HepG2 (cell line): ENCODE measurements at regions not wholly inside any gene's neighbourhood (a gene's known extent, or its start where the extent isn't known, plus 50 kb on each side); places are given as distances from the start of the nearest gene placed in this dataset.

Source experiments
- ATAC-seq: fragments of 200-7000 bp; cut with Tn5 transposase; 3 replicates; pipeline ENCODE4 v1.9.1; 2020; ENCODE audit warnings: mild to moderate bottlenecking, moderate library complexity
- BruUV-seq: library from RNA; stranded (reverse); fragments of 400-500 nt; replicated peaks from 2 replicates; lab custom pipeline; 2021; lab: Mats Ljungman, UMichigan
- CTCF ChIA-PET: fragments of 300-600 bp; formaldehyde crosslinking; extraction: SDS; loops from one replicate; lab custom pipeline; 2021; ENCODE audit warnings: low total read pairs, inconsistent platforms, low intra/inter-chr PET ratio; lab: Yijun Ruan, JAX
- POLR2A ChIA-PET: fragments of 350-600 bp; sonication (Branson Sonifier 250); formaldehyde crosslinking; loops from one replicate; lab custom pipeline; 2020; ENCODE audit warnings: antibody characterized with exemption, inconsistent platforms; lab: Yijun Ruan, JAX
- DNase-seq: peaks from one replicate; pipeline ENCODE4 v3.0.0-alpha.2; 2015; ENCODE audit warnings: low spot score
- FAIRE-seq: peaks from 3 replicates; lab custom pipeline; 2011; peaks lifted over from hg19 to GRCh38; lab: Jason Lieb, UNC
- H2AFZ ChIP-seq: one replicate; pipeline ENCODE4 v1.6.1; 2011; ENCODE audit warnings: low read length, inconsistent platforms
- H3K27ac ChIP-seq: fragments of 300-600 bp; 3 replicates; pipeline ENCODE4 v1.8.0; 2011; ENCODE audit warnings: mixed run types, mild to moderate bottlenecking, mixed read lengths, low read length, inconsistent platforms; ENCODE audit not compliant: insufficient read depth; ENCODE audit errors: extremely low read length
- H3K27me3 ChIP-seq, 2 experiments: fragments of 200-600 bp in 1 of 2; 2 replicates in 1 of 2; 3 replicates in 1 of 2; pipeline versions ENCODE4 v1.6.0 to v1.8.0; 2011; ENCODE audit warnings: low read length in 2 of 2, mild to moderate bottlenecking in 2 of 2, moderate library complexity in 2 of 2, inconsistent platforms in 1 of 2; ENCODE audit not compliant: insufficient read depth in 2 of 2, control insufficient read depth in 1 of 2
- H3K36me3 ChIP-seq, 2 experiments: fragments of 200-600 bp in 1 of 2; replicated peaks in 1 of 2; 2 replicates in 1 of 2; 3 replicates in 1 of 2; pipeline versions ENCODE4 v1.5.1 to v1.8.0; 2011; ENCODE audit warnings: low read length in 2 of 2, inconsistent platforms in 1 of 2; ENCODE audit not compliant: insufficient read depth in 2 of 2, control insufficient read depth in 1 of 2
- H3K4me1 ChIP-seq: 2 replicates; pipeline ENCODE4 v1.5.1; 2012; ENCODE audit warnings: low read length, inconsistent platforms; ENCODE audit not compliant: insufficient read depth
- H3K4me2 ChIP-seq: 2 replicates; pipeline ENCODE4 v1.6.0; 2011; ENCODE audit warnings: low read depth, low read length, inconsistent platforms
- H3K4me3 ChIP-seq, 3 experiments: fragments of 200-600 bp in 1 of 3; sonication (generic), shearing (Covaris generic) in 1 of 3; replicated peaks in 1 of 3; 2 replicates each; pipeline ENCODE4 v1.5.1; 2011 to 2016; ENCODE audit warnings: low read length in 3 of 3, inconsistent platforms in 2 of 3, low read depth in 2 of 3, mild to moderate bottlenecking in 2 of 3, control low read depth in 1 of 3, mixed read lengths in 1 of 3; ENCODE audit not compliant: insufficient read depth in 1 of 3
- H3K79me2 ChIP-seq: one replicate; pipeline ENCODE4 v1.6.1; 2011; ENCODE audit warnings: low read length, inconsistent platforms; ENCODE audit not compliant: insufficient read depth
- H3K9ac ChIP-seq: 2 replicates; pipeline ENCODE4 v1.6.0; 2011; ENCODE audit warnings: mild to moderate bottlenecking, low read depth, low read length, inconsistent platforms; ENCODE audit not compliant: insufficient read depth
- H3K9me3 ChIP-seq: 2 replicates; pipeline ENCODE4 v1.5.1; 2012; ENCODE audit warnings: mild to moderate bottlenecking, low read length
- H4K20me1 ChIP-seq: 2 replicates; pipeline ENCODE4 v1.6.0; 2011; ENCODE audit warnings: inconsistent platforms, mild to moderate bottlenecking, low read length, moderate library complexity; ENCODE audit not compliant: insufficient read depth
- AHR ChIP-seq: IDR thresholded peaks from 2 replicates; pipeline ENCODE4 v1.6.1; 2018; ENCODE audit warnings: missing genetic modification reagents, missing compliant biosample characterization
- GTF2F1 ChIP-seq: fragments of 150-350 bp; IDR thresholded peaks from 2 replicates; pipeline ENCODE4 v1.6.1; 2014; ENCODE audit warnings: low read length
- HNRNPK ChIP-seq: fragments of 200-400 bp; formaldehyde crosslinking; IDR thresholded peaks from 2 replicates; pipeline ENCODE4 v1.6.1; 2018; ENCODE audit warnings: low read length, low read depth, moderate library complexity, mild to moderate bottlenecking; ENCODE audit not compliant: poor library complexity, severe bottlenecking
- HNRNPLL ChIP-seq: fragments of 200-400 bp; formaldehyde crosslinking; IDR thresholded peaks from 2 replicates; pipeline ENCODE4 v1.6.1; 2017; ENCODE audit warnings: mild to moderate bottlenecking, low read depth, low read length; ENCODE audit not compliant: poor library complexity, severe bottlenecking
- NCOA5 ChIP-seq: sonication (generic); formaldehyde crosslinking; IDR thresholded peaks from 2 replicates; pipeline ENCODE4 v1.4.0; 2020; ENCODE audit warnings: missing genetic modification reagents
- NFYC ChIP-seq: IDR thresholded peaks from 2 replicates; pipeline ENCODE4 v1.6.1; 2016; ENCODE audit warnings: missing genetic modification reagents, missing compliant biosample characterization
- NKX3-1 ChIP-seq: sonication (generic); formaldehyde crosslinking; IDR thresholded peaks from 2 replicates; pipeline ENCODE4 v1.5.0; 2020; ENCODE audit warnings: missing genetic modification reagents
- ZNF382 ChIP-seq: sonication (generic); formaldehyde crosslinking; IDR thresholded peaks from 2 replicates; pipeline ENCODE4 v1.5.0; 2020; ENCODE audit warnings: missing genetic modification reagents, mild to moderate bottlenecking, borderline replicate concordance
- ZNF567 ChIP-seq: sonication (generic); formaldehyde crosslinking; IDR thresholded peaks from 2 replicates; pipeline ENCODE4 v1.8.1; 2023; ENCODE audit warnings: mild to moderate bottlenecking, missing genetic modification reagents, borderline replicate concordance
- ZNF629 ChIP-seq: sonication (generic); formaldehyde crosslinking; conservative IDR thresholded peaks from 2 replicates; pipeline ENCODE4 v1.5.0; 2020; ENCODE audit warnings: missing genetic modification reagents
- WGBS: methylation state at CpG from one replicate; pipeline ENCODE4 v1.1.6; 2017; ENCODE audit warnings: low lambda C conversion rate; 5-methylcytosine and 5-hydroxymethylcytosine counted together
- in situ Hi-C: cut with HindIII; loops from 2 replicates; pipeline ENCODE4 v1.10.0; 2017; ENCODE audit warnings: low pct_unique_long_range_greater_than_20kb; ENCODE audit not compliant: extremely low pct_ligation_motif_present
- intact Hi-C: fragments of 100-400 bp; cut with micrococcal nuclease; formaldehyde crosslinking; loops from one replicate; pipeline ENCODE4 v1.10.0; 2022; ENCODE audit not compliant: unreplicated experiment
- TF ChIP-seq, protein P1 (sequence below): sonication (generic); formaldehyde crosslinking; IDR thresholded peaks from one replicate; pipeline ENCODE4 v1.5.1; 2020; ENCODE audit warnings: mild to moderate bottlenecking, missing genetic modification reagents; ENCODE audit errors: not compliant biosample characterization
- TF ChIP-seq, protein P2 (sequence below): sonication (generic); formaldehyde crosslinking; IDR thresholded peaks from 2 replicates; pipeline ENCODE4 v1.4.0; 2020; ENCODE audit warnings: low read depth, mild to moderate bottlenecking, missing genetic modification reagents
- TF ChIP-seq, protein P3 (sequence below): sonication (generic); formaldehyde crosslinking; IDR thresholded peaks from 2 replicates; pipeline ENCODE4 v1.4.0; 2020; ENCODE audit warnings: missing genetic modification reagents, borderline replicate concordance

DNA sequence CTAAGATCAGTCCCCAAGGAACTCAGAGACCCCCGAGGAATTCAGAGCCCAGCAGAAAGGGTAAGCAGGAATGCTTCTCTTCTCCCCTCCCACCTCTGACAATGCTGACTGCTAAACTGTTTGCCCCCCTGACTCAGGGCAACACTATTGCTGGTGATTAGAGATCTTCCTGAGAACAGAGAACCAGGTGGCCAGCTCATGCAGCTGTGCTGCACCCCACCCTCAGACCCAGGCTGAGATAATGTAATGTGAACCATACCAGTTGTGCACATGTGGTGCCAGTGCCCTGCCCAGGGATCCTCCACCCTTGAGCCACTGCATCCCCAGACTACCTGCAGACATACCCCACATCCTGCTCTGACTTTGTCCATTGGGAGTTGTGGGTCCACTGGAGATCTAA lies 139.1 kb upstream of the ARG1 start:
- Histone ChIP-seq H3K79me2 (no peaks in the 10 kb centered on the region), H3K4me3 (no peak overlapping the region), H4K20me1 (no peaks in the 10 kb centered on the region), H2AFZ (no peak overlapping the region), H3K4me2 (no peak overlapping the region), H3K36me3 (no peaks in the 10 kb centered on the region), H3K27ac (no peak overlapping the region), H3K9me3 (no peaks in the 10 kb centered on the region), H3K27me3 (no peaks in the 10 kb centered on the region; a peak in 2 of 5 replicates), H3K9ac (no peak overlapping the region), H3K4me1 (no peaks in the 10 kb centered on the region)
- ChIA-PET POLR2A (no interaction called here), CTCF (no interaction called here)
- FAIRE-seq, result no peak
- ATAC-seq, result no peak
- intact Hi-C loops (no loop called here), in situ Hi-C loops (no loop called here)
- WGBS, result 0% methylated on average over 1 of the region's 1 CpG
- DNase-seq, result no peak
- no TSS peak for BruUV-seq
- TF ChIP-seq AHR (CRISPR knock-in tag), result no peak
- TF ChIP-seq GTF2F1, result no peak
- TF ChIP-seq NCOA5 (CRISPR knock-in tag), result no peak
- TF ChIP-seq, protein P1, sequence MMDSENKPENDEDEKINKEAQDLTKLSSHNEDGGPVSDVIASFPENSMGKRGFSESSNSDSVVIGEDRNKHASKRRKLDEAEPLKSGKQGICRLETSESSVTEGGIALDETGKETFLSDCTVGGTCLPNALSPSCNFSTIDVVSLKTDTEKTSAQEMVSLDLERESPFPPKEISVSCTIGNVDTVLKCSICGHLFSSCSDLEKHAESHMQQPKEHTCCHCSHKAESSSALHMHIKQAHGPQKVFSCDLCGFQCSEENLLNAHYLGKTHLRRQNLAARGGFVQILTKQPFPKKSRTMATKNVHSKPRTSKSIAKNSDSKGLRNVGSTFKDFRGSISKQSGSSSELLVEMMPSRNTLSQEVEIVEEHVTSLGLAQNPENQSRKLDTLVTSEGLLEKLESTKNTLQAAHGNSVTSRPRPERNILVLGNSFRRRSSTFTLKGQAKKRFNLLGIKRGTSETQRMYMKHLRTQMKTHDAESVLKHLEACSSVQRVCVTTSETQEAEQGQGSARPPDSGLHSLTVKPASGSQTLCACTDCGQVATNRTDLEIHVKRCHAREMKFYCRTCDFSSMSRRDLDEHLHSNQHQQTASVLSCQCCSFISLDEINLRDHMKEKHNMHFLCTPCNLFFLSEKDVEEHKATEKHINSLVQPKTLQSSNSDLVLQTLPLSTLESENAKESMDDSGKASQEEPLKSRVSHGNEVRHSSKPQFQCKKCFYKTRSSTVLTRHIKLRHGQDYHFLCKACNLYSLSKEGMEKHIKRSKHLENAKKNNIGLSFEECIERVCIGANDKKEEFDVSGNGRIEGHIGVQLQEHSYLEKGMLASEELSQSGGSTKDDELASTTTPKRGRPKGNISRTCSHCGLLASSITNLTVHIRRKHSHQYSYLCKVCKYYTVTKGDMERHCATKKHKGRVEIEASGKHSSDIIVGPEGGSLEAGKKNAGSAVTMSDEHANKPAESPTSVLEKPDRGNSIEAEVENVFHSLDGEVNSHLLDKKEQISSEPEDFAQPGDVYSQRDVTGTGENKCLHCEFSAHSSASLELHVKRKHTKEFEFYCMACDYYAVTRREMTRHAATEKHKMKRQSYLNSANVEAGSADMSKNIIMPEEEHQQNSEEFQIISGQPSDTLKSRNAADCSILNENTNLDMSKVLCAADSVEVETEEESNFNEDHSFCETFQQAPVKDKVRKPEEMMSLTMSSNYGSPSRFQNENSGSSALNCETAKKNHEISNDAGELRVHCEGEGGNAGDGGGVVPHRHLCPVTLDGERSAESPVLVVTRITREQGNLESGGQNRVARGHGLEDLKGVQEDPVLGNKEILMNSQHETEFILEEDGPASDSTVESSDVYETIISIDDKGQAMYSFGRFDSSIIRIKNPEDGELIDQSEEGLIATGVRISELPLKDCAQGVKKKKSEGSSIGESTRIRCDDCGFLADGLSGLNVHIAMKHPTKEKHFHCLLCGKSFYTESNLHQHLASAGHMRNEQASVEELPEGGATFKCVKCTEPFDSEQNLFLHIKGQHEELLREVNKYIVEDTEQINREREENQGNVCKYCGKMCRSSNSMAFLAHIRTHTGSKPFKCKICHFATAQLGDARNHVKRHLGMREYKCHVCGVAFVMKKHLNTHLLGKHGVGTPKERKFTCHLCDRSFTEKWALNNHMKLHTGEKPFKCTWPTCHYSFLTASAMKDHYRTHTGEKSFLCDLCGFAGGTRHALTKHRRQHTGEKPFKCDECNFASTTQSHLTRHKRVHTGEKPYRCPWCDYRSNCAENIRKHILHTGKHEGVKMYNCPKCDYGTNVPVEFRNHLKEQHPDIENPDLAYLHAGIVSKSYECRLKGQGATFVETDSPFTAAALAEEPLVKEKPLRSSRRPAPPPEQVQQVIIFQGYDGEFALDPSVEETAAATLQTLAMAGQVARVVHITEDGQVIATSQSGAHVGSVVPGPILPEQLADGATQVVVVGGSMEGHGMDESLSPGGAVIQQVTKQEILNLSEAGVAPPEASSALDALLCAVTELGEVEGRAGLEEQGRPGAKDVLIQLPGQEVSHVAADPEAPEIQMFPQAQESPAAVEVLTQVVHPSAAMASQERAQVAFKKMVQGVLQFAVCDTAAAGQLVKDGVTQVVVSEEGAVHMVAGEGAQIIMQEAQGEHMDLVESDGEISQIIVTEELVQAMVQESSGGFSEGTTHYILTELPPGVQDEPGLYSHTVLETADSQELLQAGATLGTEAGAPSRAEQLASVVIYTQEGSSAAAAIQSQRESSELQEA (CRISPR knock-in tag), result no peak
- TF ChIP-seq NFYC (CRISPR knock-in tag), result no peak
- TF ChIP-seq HNRNPLL, result no peak
- TF ChIP-seq, protein P2, sequence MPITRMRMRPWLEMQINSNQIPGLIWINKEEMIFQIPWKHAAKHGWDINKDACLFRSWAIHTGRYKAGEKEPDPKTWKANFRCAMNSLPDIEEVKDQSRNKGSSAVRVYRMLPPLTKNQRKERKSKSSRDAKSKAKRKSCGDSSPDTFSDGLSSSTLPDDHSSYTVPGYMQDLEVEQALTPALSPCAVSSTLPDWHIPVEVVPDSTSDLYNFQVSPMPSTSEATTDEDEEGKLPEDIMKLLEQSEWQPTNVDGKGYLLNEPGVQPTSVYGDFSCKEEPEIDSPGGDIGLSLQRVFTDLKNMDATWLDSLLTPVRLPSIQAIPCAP (CRISPR knock-in tag), result no peak
- TF ChIP-seq ZNF382 (CRISPR knock-in tag), result no peak
- TF ChIP-seq ZNF629, result no peak
- TF ChIP-seq, protein P3, sequence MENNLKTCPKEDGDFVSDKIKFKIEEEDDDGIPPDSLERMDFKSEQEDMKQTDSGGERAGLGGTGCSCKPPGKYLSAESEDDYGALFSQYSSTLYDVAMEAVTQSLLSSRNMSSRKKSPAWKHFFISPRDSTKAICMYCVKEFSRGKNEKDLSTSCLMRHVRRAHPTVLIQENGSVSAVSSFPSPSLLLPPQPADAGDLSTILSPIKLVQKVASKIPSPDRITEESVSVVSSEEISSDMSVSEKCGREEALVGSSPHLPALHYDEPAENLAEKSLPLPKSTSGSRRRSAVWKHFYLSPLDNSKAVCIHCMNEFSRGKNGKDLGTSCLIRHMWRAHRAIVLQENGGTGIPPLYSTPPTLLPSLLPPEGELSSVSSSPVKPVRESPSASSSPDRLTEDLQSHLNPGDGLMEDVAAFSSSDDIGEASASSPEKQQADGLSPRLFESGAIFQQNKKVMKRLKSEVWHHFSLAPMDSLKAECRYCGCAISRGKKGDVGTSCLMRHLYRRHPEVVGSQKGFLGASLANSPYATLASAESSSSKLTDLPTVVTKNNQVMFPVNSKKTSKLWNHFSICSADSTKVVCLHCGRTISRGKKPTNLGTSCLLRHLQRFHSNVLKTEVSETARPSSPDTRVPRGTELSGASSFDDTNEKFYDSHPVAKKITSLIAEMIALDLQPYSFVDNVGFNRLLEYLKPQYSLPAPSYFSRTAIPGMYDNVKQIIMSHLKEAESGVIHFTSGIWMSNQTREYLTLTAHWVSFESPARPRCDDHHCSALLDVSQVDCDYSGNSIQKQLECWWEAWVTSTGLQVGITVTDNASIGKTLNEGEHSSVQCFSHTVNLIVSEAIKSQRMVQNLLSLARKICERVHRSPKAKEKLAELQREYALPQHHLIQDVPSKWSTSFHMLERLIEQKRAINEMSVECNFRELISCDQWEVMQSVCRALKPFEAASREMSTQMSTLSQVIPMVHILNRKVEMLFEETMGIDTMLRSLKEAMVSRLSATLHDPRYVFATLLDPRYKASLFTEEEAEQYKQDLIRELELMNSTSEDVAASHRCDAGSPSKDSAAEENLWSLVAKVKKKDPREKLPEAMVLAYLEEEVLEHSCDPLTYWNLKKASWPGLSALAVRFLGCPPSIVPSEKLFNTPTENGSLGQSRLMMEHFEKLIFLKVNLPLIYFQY (CRISPR knock-in tag), result no peak
- TF ChIP-seq ZNF567 (CRISPR knock-in tag), result no peak
- TF ChIP-seq NKX3-1, result no peak
- TF ChIP-seq HNRNPK, result no peak
